ENCODE measurements at regions not wholly inside any gene's neighbourhood (a gene's known extent, or its start where the extent isn't known, plus 50 kb on each side); places are given as distances from the start of the nearest gene placed in this dataset.

DNA sequence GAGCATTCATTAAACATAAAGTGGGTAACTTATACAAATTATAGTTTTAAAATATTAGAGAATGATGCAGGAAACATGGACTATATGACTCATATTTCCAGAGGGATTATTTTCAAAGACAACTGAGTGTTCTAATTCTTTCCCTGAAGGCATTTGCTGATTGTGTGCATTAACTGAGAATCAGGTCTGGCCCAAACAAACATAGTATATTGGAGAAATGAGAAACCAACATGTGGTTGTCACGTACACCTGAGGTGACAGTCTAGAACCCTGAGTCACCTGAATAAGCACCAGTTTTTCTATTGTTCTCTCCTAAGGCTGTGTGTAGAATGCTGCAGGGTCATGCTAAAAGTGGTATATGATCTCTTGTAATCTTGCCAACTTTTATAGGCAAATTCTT lies 1125.7 kb downstream of the XPNPEP1 start:
- H3K79me2 ChIP-seq (ENCODE audit: insufficient read depth, low read length), result no peaks in the 10 kb centered on the region
- no peak for DNase-seq
- H3K36me3 Mint-ChIP-seq (ENCODE audit: insufficient read depth in 1 of 3, low read depth in 3 of 3), result no peaks in the 10 kb centered on the region
- no peaks in the 10 kb centered on the region for H3K23me2 ChIP-seq (ENCODE audit: insufficient read length, low read depth, low read length, poor library complexity, severe bottlenecking)
- no peak overlapping the region for H3K27ac ChIP-seq (ENCODE audit: insufficient read length, low read depth, low read length)
- H4K20me1 ChIP-seq (ENCODE audit: control insufficient read depth, insufficient read depth, insufficient read length), result no peaks in the 10 kb centered on the region
- no peak overlapping the region for H3K4me3 Mint-ChIP-seq
- no peaks in the 10 kb centered on the region for H3K9me3 ChIP-seq (ENCODE audit: control insufficient read depth, low read depth, low read length)
- H3K4me1 Mint-ChIP-seq, result no peaks in the 10 kb centered on the region
- H2AK5ac ChIP-seq (ENCODE audit: insufficient read length, low read length), result no peak overlapping the region
- H3K27ac Mint-ChIP-seq, result no peak overlapping the region
- no peak overlapping the region for H2BK5ac ChIP-seq (ENCODE audit: insufficient read length, low read length)
- no peak overlapping the region for H3K18ac ChIP-seq (ENCODE audit: insufficient read length, low read depth, low read length)
- H4K8ac ChIP-seq (replicated peaks; ENCODE audit: insufficient read length, low read depth, low read length), result no peak overlapping the region
- TF ChIP-seq, protein P1, sequence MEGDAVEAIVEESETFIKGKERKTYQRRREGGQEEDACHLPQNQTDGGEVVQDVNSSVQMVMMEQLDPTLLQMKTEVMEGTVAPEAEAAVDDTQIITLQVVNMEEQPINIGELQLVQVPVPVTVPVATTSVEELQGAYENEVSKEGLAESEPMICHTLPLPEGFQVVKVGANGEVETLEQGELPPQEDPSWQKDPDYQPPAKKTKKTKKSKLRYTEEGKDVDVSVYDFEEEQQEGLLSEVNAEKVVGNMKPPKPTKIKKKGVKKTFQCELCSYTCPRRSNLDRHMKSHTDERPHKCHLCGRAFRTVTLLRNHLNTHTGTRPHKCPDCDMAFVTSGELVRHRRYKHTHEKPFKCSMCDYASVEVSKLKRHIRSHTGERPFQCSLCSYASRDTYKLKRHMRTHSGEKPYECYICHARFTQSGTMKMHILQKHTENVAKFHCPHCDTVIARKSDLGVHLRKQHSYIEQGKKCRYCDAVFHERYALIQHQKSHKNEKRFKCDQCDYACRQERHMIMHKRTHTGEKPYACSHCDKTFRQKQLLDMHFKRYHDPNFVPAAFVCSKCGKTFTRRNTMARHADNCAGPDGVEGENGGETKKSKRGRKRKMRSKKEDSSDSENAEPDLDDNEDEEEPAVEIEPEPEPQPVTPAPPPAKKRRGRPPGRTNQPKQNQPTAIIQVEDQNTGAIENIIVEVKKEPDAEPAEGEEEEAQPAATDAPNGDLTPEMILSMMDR (conservative IDR thresholded peaks at IDR 0.05), result no peak
- no peak overlapping the region for H4K5ac ChIP-seq (ENCODE audit: insufficient read length, low read depth, low read length)
- no peak overlapping the region for H2BK15ac ChIP-seq (ENCODE audit: low read depth, low read length)
- no peak overlapping the region for H3K4ac ChIP-seq (ENCODE audit: low read depth, low read length)
- peaks cover 8 to 14% of the 10 kb centered on the region in 2 experiments for H3K9me3 Mint-ChIP-seq
- H2BK120ac ChIP-seq (ENCODE audit: low read depth, low read length, poor library complexity, severe bottlenecking), result no peak overlapping the region
- H3K23ac ChIP-seq (ENCODE audit: insufficient read length, low read depth, low read length), result no peak overlapping the region
- no peaks in the 10 kb centered on the region for H3K4me1 ChIP-seq (ENCODE audit: insufficient read depth, low read length)
- H2BK12ac ChIP-seq (ENCODE audit: insufficient read length, low read depth, low read length), result no peak overlapping the region
- no peaks in the 10 kb centered on the region for H3K27me3 Mint-ChIP-seq (ENCODE audit: low read depth)
- no peak overlapping the region for H4K91ac ChIP-seq (ENCODE audit: insufficient read length, low read depth, low read length)
- H3K4me2 ChIP-seq (ENCODE audit: insufficient read depth, insufficient read length, low read length), result no peak overlapping the region
- no peak overlapping the region for H3K56ac ChIP-seq (ENCODE audit: insufficient read length, low read depth, low read length)
- no peak overlapping the region for H2BK20ac ChIP-seq (ENCODE audit: low read depth, low read length, poor library complexity, severe bottlenecking)
- H2AFZ ChIP-seq (ENCODE audit: low read length), result no peak overlapping the region
- H3T11ph ChIP-seq (ENCODE audit: low read length), result no peak overlapping the region
- H3K9ac ChIP-seq (ENCODE audit: extremely low read depth, insufficient read length, low read length), result no peak overlapping the region
- H3K79me1 ChIP-seq (ENCODE audit: insufficient read depth, low read depth, low read length, poor library complexity, severe bottlenecking), result no peaks in the 10 kb centered on the region
- no CpG with 5 or more reads among the region's 1 CpG for WGBS (ENCODE audit: extremely low coverage, insufficient read length, low lambda C conversion rate)
- no peak overlapping the region for H3K14ac ChIP-seq (ENCODE audit: insufficient read depth, low read length)
- H3K27me3 ChIP-seq (ENCODE audit: insufficient read depth, low read length), result no peaks in the 10 kb centered on the region

Measured in H9 (cell line).